LNCaP clone FGC (cell line): ENCODE measurements at regions not wholly inside any gene's neighbourhood (a gene's known extent, or its start where the extent isn't known, plus 50 kb on each side); places are given as distances from the start of the nearest gene placed in this dataset.
"Not testable (repeated sequence)": the region's sequence is repeated elsewhere in the genome, so short reads cannot be mapped to it uniquely, and the experiment has no call there.

Experiments
- DNase-seq: peaks from one replicate; pipeline ENCODE4 v3.0.0-alpha.2; 2011; ENCODE audit warnings: low read depth
- H3K4me3 ChIP-seq: 2 replicates; pipeline ENCODE4 v1.5.1; 2011; ENCODE audit warnings: mild to moderate bottlenecking, low read depth, low read length, control low read depth
- TF ChIP-seq, protein P1 (sequence below): IDR thresholded peaks from 2 replicates; pipeline ENCODE4 v1.5.1; 2012; ENCODE audit warnings: mild to moderate bottlenecking; ENCODE audit not compliant: control insufficient read depth, insufficient read depth; ENCODE audit errors: extremely low read depth

DNA sequence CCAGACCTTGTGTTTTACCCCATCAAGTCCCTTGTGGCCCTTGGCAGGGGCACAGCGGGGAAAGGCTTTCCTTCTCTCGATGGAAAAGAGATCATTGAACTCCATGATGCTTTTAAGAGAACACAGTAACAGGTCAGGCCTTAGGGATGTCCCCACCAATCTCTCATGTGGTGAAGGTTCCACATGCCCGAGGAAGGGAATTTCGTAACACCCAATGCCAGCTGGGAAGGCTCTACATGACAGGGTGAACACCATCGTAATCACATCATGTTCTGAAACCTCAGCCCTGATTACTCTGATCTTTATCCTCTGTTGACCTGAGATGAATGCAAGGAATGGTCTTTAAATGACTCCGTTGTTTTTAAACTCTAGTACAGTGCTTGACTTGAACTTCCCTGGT is 105.5 kb upstream of the SPAG17 start:
- TF ChIP-seq, protein P1, sequence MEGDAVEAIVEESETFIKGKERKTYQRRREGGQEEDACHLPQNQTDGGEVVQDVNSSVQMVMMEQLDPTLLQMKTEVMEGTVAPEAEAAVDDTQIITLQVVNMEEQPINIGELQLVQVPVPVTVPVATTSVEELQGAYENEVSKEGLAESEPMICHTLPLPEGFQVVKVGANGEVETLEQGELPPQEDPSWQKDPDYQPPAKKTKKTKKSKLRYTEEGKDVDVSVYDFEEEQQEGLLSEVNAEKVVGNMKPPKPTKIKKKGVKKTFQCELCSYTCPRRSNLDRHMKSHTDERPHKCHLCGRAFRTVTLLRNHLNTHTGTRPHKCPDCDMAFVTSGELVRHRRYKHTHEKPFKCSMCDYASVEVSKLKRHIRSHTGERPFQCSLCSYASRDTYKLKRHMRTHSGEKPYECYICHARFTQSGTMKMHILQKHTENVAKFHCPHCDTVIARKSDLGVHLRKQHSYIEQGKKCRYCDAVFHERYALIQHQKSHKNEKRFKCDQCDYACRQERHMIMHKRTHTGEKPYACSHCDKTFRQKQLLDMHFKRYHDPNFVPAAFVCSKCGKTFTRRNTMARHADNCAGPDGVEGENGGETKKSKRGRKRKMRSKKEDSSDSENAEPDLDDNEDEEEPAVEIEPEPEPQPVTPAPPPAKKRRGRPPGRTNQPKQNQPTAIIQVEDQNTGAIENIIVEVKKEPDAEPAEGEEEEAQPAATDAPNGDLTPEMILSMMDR: no peak
- no peak for DNase-seq
- no peak overlapping the region for H3K4me3 ChIP-seq

DNA sequence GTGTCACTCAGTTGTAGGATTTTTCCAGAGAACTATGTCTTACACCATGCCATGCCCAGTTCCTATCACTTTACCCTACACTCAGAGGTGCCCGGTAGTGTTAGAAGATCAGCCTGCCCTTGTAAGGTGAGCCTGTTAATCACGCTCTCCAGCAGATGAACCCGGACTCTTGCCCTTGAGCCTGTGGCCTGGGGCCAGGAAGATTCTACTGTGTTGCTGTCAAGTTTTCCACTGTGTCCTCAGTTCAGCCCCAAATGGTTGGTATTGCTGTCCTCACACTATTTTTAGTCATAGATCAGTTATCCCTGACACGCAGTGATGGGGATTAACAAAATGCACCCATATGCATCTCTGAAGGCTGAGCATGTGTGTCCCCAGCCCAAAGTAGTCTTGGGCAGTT is 105.0 kb upstream of the SPAG17 start:
- TF ChIP-seq, protein P1: no peak
- DNase-seq: no peak
- no peak overlapping the region for H3K4me3 ChIP-seq

DNA sequence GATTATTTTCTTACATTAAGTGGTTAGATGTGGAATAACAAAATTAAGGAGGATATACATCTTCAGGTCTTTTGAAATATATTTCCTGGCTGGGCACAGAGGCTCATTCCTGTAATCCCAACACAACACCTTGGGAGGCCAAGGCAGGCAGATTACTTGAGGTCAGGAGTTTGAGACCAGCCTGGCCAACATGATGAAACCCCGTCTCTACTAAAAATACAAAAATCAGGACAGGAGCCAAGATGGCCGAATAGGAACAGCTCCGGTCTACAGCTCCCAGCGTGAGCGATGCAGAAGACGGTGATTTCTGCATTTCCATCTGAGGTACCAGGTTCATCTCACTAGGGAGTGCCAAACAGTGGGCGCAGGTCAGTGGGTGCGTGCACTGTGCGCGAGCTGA is 95.6 kb upstream of the SPAG17 start:
- not testable (repeated sequence) for H3K4me3 ChIP-seq, DNase-seq

DNA sequence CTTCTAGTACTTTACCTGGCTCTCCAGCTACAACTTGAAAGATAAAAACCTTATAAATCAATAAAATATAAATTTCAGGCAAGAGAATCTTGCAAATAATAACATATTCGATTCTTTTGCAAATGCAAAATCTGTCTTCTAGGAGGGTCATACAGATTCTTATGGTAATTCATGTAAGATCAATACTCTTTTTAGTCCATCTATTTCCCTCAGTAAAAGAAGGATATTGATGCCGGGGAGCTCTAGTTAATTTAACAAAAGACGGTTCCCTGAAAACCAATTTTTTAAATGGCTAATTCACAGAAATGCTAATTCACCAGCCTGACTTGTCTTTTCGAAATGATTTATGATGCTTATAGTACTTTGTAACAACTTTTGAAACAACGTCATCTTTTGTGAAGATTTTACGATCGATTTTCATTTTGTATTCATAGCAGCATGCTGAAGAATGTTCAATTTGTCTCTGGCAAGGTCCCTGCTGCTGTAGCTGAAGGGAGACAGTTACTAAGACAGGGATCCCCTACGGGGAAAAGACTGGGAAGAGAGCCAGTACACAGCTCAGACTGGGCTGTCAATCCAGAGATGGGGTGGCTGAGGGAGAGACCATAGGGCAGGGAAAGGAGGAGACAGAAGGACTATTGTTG is 90.6 kb upstream of the SPAG17 start:
- no peak overlapping the region for H3K4me3 ChIP-seq
- TF ChIP-seq, protein P1: no peak
- no peak for DNase-seq

GRCh38 chr1:118272884-118273283 is 87.9 kb upstream of the SPAG17 start:
- TF ChIP-seq, protein P1: no peak
- no peak for DNase-seq
- no peak overlapping the region for H3K4me3 ChIP-seq

DNA sequence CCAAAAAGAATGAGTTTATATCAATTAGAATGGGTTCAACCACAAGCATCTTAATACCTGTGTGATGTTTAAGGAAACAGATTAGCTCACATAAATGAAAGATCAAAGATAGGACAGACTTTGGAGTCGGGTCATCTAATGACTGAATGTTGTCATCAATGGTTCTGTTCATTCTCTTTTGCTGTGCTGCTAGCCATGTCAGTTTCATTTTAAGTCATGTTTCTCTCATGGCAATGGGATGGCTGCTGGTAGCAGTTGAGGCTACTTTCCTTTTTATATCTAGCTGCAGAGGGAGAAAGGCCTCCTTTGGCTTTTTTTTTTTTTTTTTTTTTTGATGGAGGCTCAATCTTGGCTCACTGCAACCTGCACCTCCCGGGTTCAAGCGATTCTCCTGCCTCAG is 86.9 kb upstream of the SPAG17 start:
- TF ChIP-seq, protein P1: no peak
- H3K4me3 ChIP-seq: no peak overlapping the region
- no peak for DNase-seq

DNA sequence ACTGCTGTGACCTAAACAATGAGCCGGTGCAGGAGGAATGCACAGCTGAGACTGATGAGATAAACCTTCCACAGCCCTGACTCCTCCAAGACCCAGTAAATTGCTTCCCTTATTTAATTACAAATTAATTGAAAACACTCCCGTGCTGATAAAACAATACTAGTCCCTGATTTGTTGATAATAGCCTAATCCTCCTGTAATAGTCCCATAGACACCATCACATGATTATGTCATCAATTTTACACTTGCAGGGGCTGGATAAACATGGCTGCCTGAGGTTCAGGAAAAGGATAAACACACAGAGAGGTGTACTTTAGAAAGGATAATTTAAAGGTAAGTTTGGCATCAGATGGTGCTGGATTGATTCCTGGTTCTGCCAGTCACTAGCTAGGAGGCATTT is 84.6 kb upstream of the SPAG17 start:
- DNase-seq: no peak
- TF ChIP-seq, protein P1: no peak
- no peak overlapping the region for H3K4me3 ChIP-seq
